Ureter (tissue), 1 donor: ENCODE measurements at regions not wholly inside any gene's neighbourhood (a gene's known extent, or its start where the extent isn't known, plus 50 kb on each side); places are given as distances from the start of the nearest gene placed in this dataset.

ENCODE experiments used
- DNase-seq: peaks from one replicate; pipeline ENCODE4 v3.0.0-alpha.2; 2020; ENCODE audit warnings: low spot score
- donor health status: DM: yes; HTN: yes; CAD: no.

- DNase-seq, result no peak
Measured at GRCh38 chr4:1495416-1496115, 89.3 kb upstream of the NKX1-1 start.

GRCh38 chr4:1494416-1495315 is 88.4 kb upstream of the NKX1-1 start:
- no peak for DNase-seq

GRCh38 chr4:1493540-1494287 is 87.5 kb upstream of the NKX1-1 start:
- no peak for DNase-seq

DNA sequence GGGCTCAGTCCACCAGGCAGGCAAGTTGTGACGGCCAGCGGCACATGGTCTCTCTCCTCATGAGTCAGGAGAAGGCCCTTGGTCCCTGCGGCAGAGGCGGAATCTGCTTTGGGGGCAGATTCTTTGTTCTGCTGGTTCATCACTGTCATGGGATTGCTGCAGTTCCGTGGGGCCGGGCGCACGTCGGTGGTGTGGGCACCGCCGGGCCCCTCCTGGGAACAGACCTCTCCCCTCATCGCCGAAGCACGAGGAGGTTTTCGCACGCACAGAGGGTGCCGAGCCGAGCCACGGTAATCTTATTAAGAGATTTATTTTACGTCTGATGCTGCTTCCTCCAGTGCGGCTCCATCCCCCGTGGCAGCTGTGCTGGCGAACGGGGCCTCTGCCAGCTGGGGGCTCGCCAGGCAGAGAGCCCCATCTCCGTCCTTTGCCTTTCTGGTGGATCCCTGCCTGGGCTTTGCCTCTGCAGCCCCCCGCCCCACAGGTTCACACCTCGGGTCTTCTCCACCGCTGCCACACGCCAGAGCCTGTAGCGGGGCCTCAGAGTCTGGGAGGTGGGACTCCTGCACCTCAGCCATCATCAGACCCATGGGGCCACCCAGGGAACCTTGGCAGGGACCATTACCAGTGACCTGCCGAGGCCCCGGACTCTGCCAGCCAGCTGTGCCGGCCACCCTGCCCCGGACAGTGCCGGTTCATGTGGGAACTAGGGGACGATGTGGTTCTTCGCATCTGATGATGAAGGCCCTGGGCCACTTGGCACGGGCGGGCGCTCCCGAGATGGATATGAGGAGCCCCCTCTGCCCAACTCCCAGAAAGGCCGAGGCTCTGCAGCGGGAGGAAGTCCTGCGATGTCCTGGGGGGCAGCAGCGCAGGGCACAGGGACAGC is 86.7 kb upstream of the NKX1-1 start:
- no peak for DNase-seq

GRCh38 chr4:1492142-1492457 is 85.9 kb upstream of the NKX1-1 start:
- DNase-seq, result no peak

DNA sequence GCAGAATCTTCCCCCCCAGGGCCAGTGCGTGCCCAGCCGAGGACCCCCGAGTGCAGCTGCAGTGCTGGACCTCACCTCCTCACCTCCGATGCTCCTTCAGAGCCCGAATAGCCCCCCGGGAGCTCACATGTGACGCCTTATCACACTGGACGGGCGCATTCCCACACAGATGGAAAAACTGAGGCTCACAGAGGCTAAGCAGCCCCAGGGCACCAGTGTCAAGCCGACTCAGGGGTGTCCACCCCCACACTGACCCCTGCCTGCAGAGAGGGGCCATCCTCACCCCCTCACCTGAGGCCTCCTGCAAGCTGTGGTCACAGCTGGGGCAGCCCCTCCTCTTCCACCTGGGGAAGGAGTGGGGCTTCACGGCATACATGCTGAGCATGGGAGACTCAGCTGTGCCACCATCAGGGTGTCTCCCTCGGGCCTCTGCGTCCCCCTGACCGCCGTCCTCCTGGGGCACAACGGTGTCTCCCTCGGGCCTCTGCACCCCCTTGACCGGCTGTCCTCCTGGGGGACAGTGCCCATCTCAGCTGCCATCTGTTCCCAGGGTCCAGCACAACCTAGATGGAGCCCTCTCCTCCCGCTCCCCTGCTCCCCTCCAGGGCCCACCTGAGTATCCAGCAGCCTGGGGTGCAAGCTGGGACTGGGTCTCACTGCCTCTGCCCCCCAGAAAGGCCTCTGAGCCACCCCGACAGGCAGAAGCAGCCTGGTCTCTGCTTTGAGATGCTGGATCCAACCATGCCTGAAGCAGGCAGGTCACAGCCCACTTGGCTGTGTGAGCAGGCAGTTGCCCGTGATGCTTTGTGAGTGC is 85.3 kb upstream of the NKX1-1 start:
- no peak for DNase-seq

GRCh38 chr4:1490654-1491327 is 84.5 kb upstream of the NKX1-1 start:
- DNase-seq, result no peak

GRCh38 chr4:1490011-1490653 is 83.9 kb upstream of the NKX1-1 start:
- DNase-seq, result no peak

DNA sequence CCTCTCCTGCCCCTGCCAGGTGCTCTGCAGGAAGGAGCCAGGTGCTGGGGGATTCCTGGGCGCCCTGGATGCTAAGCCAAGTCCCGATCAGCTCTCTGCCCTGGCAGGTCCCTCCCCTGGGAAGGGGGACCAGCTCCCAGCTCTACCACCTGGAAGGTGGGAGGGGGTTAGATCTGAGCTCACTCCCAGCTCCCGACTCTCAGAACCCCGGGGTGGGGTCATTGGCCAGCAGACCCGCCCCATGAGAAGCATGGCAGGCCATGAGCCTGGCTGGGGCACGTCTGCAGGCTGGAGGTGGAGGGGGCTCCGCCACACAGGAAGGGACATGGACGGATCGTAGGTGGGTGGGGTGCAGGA is 83.4 kb upstream of the NKX1-1 start:
- DNase-seq, result no peak

- DNase-seq, result no peak
Measured at GRCh38 chr4:1488831-1489638, 82.8 kb upstream of the NKX1-1 start.

DNA sequence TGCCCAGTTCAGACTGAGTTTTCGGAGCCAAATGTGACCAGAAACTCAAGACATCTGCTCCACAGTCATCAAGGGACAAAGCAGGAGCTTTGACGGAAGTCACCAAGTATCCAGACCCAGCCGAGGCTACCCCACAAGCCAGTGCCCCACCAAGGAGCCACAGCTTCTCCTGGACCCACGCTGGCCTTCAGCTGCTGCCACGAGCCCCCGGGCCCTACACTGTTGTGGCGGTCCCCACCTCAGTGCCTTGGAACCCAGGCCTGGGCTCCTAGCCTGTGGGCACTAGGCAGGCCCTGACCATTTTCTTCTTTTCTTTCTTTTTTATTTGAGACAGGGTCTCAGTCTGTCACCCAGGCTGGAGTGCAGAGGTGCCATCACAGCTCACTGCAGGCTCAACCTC is 82.1 kb upstream of the NKX1-1 start:
- no peak for DNase-seq

DNA sequence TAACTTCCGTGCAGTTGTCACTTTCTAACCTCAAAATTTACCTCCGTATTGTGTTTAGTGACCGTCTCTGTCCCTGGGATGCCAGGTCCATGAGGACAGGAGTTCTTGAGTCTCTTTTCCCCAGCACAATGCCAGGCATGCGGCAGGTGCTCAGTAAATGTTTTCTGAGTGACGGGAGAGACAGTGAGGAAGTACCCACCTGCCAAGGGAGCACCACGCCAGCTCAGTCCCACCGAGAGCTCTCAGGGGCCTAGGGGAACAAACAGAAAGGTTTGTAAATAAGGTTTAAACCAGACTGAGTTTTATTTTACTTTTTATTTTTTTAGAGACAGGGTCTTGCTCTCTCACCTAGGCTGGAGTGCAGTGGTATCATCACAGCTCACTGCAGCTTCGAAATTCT is 81.5 kb upstream of the NKX1-1 start:
- no peak for DNase-seq

DNA sequence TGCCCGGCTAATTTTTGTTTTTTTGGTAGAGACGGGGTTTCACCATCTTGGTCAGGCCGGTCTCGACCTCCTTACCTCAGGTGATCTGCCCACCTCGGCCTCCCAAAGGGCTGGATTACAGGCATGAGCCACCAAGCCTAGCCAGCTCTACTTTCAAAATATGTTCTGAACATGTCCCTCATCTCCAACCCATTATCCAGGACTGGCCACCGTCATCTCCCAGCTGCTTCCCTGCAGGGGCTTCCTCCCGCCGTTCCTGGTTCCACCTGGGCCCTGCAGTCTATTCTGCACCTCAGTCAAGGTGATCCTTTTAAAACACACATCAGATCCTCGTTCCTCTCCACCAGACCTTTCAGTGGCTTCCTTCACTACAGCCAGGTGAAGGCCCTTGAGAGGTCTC is 80.9 kb upstream of the NKX1-1 start:
- DNase-seq, result no peak

DNA sequence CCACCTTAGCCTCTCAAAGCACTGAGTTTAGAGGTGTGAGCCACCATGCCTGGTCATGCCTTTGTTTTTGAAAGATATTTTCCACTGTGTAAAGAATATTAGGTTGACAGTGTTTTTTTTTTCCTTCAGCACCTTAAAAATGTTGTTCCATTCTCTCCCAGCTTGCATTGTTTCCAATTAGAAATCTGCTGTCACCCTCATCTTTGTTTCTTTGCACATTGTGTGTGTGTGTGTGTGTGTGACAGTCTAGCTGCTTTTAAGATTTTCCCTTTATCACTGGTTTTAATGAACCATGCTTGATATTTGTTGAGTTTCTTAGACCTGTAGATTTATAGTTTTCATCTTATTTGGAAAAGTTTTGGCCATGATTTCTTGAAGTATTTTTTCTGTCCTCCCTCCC is 79.0 kb upstream of the NKX1-1 start:
- no peak for DNase-seq

- DNase-seq, result no peak
Measured at GRCh38 chr4:1480720-1481119, 74.5 kb upstream of the NKX1-1 start.

- no peak for DNase-seq
Measured at GRCh38 chr4:1479454-1479853, 73.2 kb upstream of the NKX1-1 start.

DNA sequence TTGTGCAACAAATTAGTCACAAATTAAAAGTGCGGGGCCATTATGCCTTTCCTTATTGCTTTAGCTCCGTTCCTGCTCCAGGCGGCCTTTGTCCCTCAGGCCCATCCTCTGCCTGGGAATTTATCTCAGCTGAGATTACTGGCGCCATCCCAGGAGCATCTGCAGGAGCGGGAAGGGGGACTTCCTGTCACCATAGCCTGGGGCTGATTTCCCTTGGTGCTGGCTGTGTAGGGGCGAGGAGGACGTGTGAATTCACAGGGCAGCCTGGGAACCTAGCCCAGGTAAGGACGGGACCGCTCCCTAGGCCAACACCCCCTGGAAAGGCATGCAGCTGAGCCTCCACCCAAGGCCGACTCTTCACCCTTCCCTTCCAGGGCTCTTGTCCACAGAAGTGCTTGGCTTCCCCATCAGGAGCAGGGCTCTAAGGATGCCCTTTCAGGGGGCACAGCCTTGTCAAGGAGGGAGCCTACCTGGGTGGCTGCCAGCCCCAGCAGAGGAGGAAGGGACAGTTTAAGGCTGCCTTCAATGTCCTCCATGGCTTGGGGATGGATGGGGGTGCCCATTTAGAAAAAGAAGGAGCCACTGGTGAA is 72.6 kb upstream of the NKX1-1 start:
- no peak for DNase-seq

GRCh38 chr4:1477045-1477840 is 71.0 kb upstream of the NKX1-1 start:
- DNase-seq, result no peak
